Endothelial cell of umbilical vein (primary cell): ENCODE measurements at regions not wholly inside any gene's neighbourhood (a gene's known extent, or its start where the extent isn't known, plus 50 kb on each side); places are given as distances from the start of the nearest gene placed in this dataset.

Experiments used
- BruUV-seq: library from RNA; stranded (reverse); fragments of 400-500 nt; replicated peaks from 2 replicates; lab custom pipeline; 2021; lab: Mats Ljungman, UMichigan
- CTCF ChIA-PET: fragments of 300-600, 350-600 bp; sonication (Branson Sonifier 250); formaldehyde crosslinking; loops from one replicate; lab custom pipeline; 2021; ENCODE audit warnings: antibody characterized with exemption, inconsistent platforms; lab: Charles Lee
- POLR2A ChIA-PET: fragments of 300-600, 350-600 bp; sonication (Branson Sonifier 250); formaldehyde crosslinking; loops from one replicate; lab custom pipeline; 2021; ENCODE audit warnings: antibody characterized with exemption, inconsistent platforms; lab: Charles Lee
- DNase-seq: peaks from one replicate; pipeline ENCODE4 v3.0.0-alpha.2; 2011; ENCODE audit warnings: low read depth, low spot score
- FAIRE-seq: peaks from 2 replicates; lab custom pipeline; 2011; peaks lifted over from hg19 to GRCh38; lab: Jason Lieb, UNC
- H2AFZ ChIP-seq: 2 replicates; pipeline ENCODE4 v1.6.0; 2012; ENCODE audit warnings: low read depth, low read length, control low read depth, inconsistent platforms
- H3K27ac ChIP-seq: 2 replicates; pipeline ENCODE4 v1.5.1; 2011; ENCODE audit warnings: low read depth, mild to moderate bottlenecking, control low read depth, low read length, moderate library complexity; ENCODE audit not compliant: insufficient read depth
- H3K27me3 ChIP-seq, 2 experiments: 2 replicates each; pipeline versions ENCODE4 v1.6.0 to v1.6.1; 2011; ENCODE audit warnings: low read length in 2 of 2, mixed read lengths in 1 of 2; ENCODE audit not compliant: control insufficient read depth in 2 of 2, insufficient read depth in 2 of 2
- H3K36me3 ChIP-seq, 2 experiments: 2 replicates in 1 of 2; 3 replicates in 1 of 2; pipeline ENCODE4 v1.5.1; 2011; ENCODE audit warnings: low read length in 2 of 2, mild to moderate bottlenecking in 1 of 2, moderate library complexity in 1 of 2; ENCODE audit not compliant: control insufficient read depth in 2 of 2, insufficient read depth in 2 of 2; ENCODE audit errors: extremely low read depth in 1 of 2
- H3K4me1 ChIP-seq: 3 replicates; pipeline ENCODE4 v1.5.1; 2011; ENCODE audit warnings: mild to moderate bottlenecking, low read length; ENCODE audit not compliant: control insufficient read depth, insufficient read depth; ENCODE audit errors: extremely low read depth
- H3K4me2 ChIP-seq: 2 replicates; pipeline ENCODE4 v1.6.1; 2011; ENCODE audit warnings: low read length, control low read depth, mixed read lengths; ENCODE audit not compliant: insufficient read depth
- H3K4me3 ChIP-seq, 3 experiments: fragments of 200-600 bp in 1 of 3; sonication (generic), shearing (Covaris generic) in 1 of 3; replicated peaks in 1 of 3; 2 replicates each; pipeline ENCODE4 v1.5.1; 2011 to 2016; ENCODE audit warnings: control low read depth in 3 of 3, low read length in 3 of 3, mild to moderate bottlenecking in 2 of 3, inconsistent platforms in 1 of 3, low read depth in 1 of 3, moderate library complexity in 1 of 3; ENCODE audit not compliant: insufficient read depth in 1 of 3
- H3K79me2 ChIP-seq: 2 replicates; pipeline ENCODE4 v1.6.0; 2012; ENCODE audit warnings: low read length, inconsistent platforms; ENCODE audit not compliant: control insufficient read depth, insufficient read depth
- H3K9ac ChIP-seq: replicated peaks from 2 replicates; pipeline ENCODE3; 2011; ENCODE audit warnings: low read length, control low read depth; ENCODE audit not compliant: insufficient read depth; ENCODE audit errors: extremely low read depth
- H3K9me1 ChIP-seq: replicated peaks from 3 replicates; pipeline ENCODE4 v1.6.0; 2011; ENCODE audit warnings: mild to moderate bottlenecking, low read length; ENCODE audit not compliant: control insufficient read depth, insufficient read depth; ENCODE audit errors: extremely low read depth
- H3K9me3 ChIP-seq: replicated peaks from 2 replicates; pipeline ENCODE4 v1.5.1; 2012; ENCODE audit warnings: low read length, inconsistent platforms; ENCODE audit not compliant: control insufficient read depth, insufficient read depth
- H4K20me1 ChIP-seq: replicated peaks from 2 replicates; pipeline ENCODE3; 2011; ENCODE audit warnings: mild to moderate bottlenecking, low read length; ENCODE audit not compliant: control insufficient read depth, insufficient read depth; ENCODE audit errors: extremely low read depth
- EZH2 ChIP-seq: IDR thresholded peaks from 2 replicates; pipeline ENCODE4 v1.6.1; 2012; ENCODE audit warnings: borderline replicate concordance, low read depth, mild to moderate bottlenecking, moderate library complexity, low read length, inconsistent platforms; ENCODE audit not compliant: severe bottlenecking
- FOS ChIP-seq: IDR thresholded peaks from 2 replicates; pipeline ENCODE4 v1.6.1; 2011; ENCODE audit warnings: mild to moderate bottlenecking, low read length, moderate library complexity, borderline replicate concordance; ENCODE audit not compliant: insufficient read depth
- GATA2 ChIP-seq: IDR thresholded peaks from 2 replicates; pipeline ENCODE4 v1.7.0; 2011; ENCODE audit warnings: low read depth, mild to moderate bottlenecking, moderate library complexity, mixed read lengths, low read length; ENCODE audit not compliant: insufficient read length, insufficient read depth
- JUN ChIP-seq: IDR thresholded peaks from 2 replicates; pipeline ENCODE4 v1.6.1; 2011; ENCODE audit warnings: borderline replicate concordance, low read depth; ENCODE audit not compliant: insufficient read length, insufficient read depth
- MAX ChIP-seq: IDR thresholded peaks from 2 replicates; pipeline ENCODE4 v1.6.1; 2011; ENCODE audit not compliant: insufficient read depth, insufficient read length
- MYC ChIP-seq: IDR thresholded peaks from one replicate; pipeline ENCODE4 v1.6.1; 2011; ENCODE audit warnings: mild to moderate bottlenecking, low read depth, low read length
- POLR2A ChIP-seq: IDR thresholded peaks from 2 replicates; pipeline ENCODE4 v1.6.1; 2012; ENCODE audit warnings: low read depth, mild to moderate bottlenecking, control low read depth, low read length
- POLR2AphosphoS5 ChIP-seq: IDR thresholded peaks from 2 replicates; pipeline ENCODE4 v1.6.1; 2012; ENCODE audit warnings: low read depth, mild to moderate bottlenecking, control low read depth, low read length, moderate library complexity; ENCODE audit not compliant: insufficient read depth
- dilution Hi-C: fragments of 300-500 bp; cut with MboI; formaldehyde crosslinking; loops from one replicate; pipeline ENCODE4 v1.15.0; 2019; ENCODE audit warnings: low sequenced_read_pairs; ENCODE audit not compliant: extremely low pct_ligation_motif_present
- intact Hi-C: fragments of 100-400 bp; cut with micrococcal nuclease; formaldehyde crosslinking; loops from one replicate; pipeline ENCODE4 v1.10.0; 2022
- TF ChIP-seq, protein P1 (sequence below), 2 donors: IDR thresholded peaks; 1 replicate in 1 of 2; 2 replicates in 1 of 2; pipeline ENCODE4 v1.5.1; 2011; ENCODE audit warnings: low read length in 2 of 2, mild to moderate bottlenecking in 2 of 2, moderate library complexity in 2 of 2, control low read depth in 1 of 2, inconsistent platforms in 1 of 2, low read depth in 1 of 2; ENCODE audit not compliant: insufficient read depth in 1 of 2; ENCODE audit errors: extremely low read depth in 1 of 2

DNA sequence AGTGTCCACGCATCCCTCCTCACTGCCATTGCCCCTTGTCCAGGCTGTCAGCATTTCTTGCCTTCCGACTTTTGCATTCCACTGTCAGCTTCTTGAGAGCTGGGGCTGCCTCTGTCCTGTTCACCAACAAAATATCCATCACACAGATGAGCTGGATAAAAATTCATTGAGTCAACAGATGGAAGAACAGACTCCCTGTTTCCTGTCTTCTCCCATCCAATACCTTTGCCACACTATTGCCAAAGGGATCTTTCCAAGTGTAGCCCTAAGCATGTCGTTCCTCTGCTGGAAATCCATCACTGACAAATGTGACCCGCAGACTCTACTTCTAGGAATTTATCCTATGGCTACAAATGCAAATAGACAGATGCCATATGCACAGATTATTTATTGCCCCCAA is 78.0 kb upstream of the PJA1 start:
- no peaks in the 10 kb centered on the region for H3K79me2 ChIP-seq
- ChIA-PET CTCF (no interaction called here), POLR2A (no interaction called here)
- no peak overlapping the region for H3K4me3 ChIP-seq
- intact Hi-C loops: no loop called here
- no peaks in the 10 kb centered on the region for H3K9me1 ChIP-seq
- no peaks in the 10 kb centered on the region for H3K36me3 ChIP-seq
- TF ChIP-seq FOS: no peak
- no peak for TF ChIP-seq JUN
- TF ChIP-seq, protein P1, sequence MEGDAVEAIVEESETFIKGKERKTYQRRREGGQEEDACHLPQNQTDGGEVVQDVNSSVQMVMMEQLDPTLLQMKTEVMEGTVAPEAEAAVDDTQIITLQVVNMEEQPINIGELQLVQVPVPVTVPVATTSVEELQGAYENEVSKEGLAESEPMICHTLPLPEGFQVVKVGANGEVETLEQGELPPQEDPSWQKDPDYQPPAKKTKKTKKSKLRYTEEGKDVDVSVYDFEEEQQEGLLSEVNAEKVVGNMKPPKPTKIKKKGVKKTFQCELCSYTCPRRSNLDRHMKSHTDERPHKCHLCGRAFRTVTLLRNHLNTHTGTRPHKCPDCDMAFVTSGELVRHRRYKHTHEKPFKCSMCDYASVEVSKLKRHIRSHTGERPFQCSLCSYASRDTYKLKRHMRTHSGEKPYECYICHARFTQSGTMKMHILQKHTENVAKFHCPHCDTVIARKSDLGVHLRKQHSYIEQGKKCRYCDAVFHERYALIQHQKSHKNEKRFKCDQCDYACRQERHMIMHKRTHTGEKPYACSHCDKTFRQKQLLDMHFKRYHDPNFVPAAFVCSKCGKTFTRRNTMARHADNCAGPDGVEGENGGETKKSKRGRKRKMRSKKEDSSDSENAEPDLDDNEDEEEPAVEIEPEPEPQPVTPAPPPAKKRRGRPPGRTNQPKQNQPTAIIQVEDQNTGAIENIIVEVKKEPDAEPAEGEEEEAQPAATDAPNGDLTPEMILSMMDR (IDR thresholded peaks at IDR 0.05; ENCODE audit: extremely low read depth in 1 of 2, insufficient read depth in 1 of 2, low read depth in 1 of 2, low read length in 2 of 2): no peak
- TF ChIP-seq MYC: no peak
- no peak for TF ChIP-seq POLR2A
- no peak for TF ChIP-seq MAX
- no peak for TF ChIP-seq GATA2
- no peak for TF ChIP-seq POLR2AphosphoS5
- no peak for TF ChIP-seq EZH2
- H3K9ac ChIP-seq: no peak overlapping the region
- no peak overlapping the region for H2AFZ ChIP-seq
- H4K20me1 ChIP-seq: no peaks in the 10 kb centered on the region
- H3K27ac ChIP-seq: no peak overlapping the region
- H3K27me3 ChIP-seq: no peaks in the 10 kb centered on the region
- dilution Hi-C loops: no loop called here
- no TSS peak for BruUV-seq
- no peak for FAIRE-seq
- H3K9me3 ChIP-seq: no peaks in the 10 kb centered on the region
- H3K4me2 ChIP-seq: no peak overlapping the region
- no peak for DNase-seq
- H3K4me1 ChIP-seq: no peaks in the 10 kb centered on the region
